GM18517 (cell line): ENCODE measurements at regions not wholly inside any gene's neighbourhood (a gene's known extent, or its start where the extent isn't known, plus 50 kb on each side); places are given as distances from the start of the nearest gene placed in this dataset.

Experiments
- ATAC-seq: cut with Tn5 transposase; IDR thresholded peaks from one replicate; pipeline ENCODE4 v1.9.1; 2021; ENCODE audit warnings: mild to moderate bottlenecking, moderate library complexity; ENCODE audit not compliant: unreplicated experiment

DNA sequence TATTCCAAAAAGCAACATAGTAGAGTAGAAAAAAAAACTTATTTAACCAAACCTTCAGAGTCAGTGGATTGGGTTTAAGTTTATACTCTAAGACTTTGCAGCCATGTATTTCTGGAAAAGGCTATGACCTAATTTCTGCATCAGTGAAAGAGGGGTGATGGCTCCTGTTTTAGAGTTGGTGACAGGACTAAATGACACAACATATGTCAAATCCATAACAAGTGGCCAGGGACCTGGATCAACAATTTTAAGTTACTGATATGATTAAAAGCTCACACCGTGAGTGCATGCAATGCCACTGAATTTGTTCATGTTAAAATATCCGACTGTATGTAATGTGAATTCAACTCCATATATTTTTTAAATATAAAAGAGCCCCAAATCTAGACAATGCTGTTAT lies 390.6 kb downstream of the TNS3 start:
- no peak for ATAC-seq

DNA sequence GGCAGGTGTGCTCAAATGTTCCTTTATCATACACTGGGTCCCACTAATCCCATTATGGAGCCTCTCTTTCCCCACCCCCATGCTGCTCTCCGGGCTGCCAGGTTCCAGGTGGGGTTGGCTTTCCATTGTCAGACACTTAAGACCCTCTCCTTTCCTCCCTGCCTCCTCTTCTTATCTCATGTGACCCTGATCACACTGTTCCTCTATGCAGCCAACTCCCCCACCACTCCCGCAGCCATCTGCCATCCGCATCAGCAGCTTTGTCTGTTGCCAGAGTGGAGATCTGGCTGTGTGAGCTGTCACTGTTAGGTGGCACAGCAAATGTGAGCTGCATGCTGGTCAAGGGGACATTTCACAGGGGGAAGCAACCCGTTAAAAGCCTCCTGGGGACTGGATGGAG lies 391.4 kb downstream of the TNS3 start:
- ATAC-seq, result no peak

GRCh38 chr7:47188653-47189315 lies 393.1 kb downstream of the TNS3 start:
- no peak for ATAC-seq

DNA sequence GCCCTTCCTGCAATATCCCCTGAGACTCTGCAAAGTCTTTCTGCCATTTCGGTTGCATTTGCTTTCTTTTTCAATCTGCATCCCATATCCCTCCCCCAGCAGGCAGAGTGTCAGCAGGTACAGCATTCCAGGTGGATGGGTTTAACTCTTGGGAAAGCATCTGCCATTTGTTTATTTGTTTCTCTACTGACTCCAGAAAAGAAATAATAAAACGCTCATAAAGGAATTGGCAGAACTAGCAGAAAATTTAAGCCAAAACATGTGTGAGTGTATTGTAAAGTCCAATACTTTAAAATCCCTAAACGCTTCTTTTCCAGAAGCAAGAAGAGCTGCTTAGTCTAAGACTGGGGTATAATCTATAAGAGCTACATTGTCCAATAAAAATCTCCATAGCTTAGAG lies 393.8 kb downstream of the TNS3 start:
- ATAC-seq, result no peak

- peak; percentile 98 for ATAC-seq
Observed at GRCh38 chr7:47186316-47186715, 395.6 kb downstream of the TNS3 start.

DNA sequence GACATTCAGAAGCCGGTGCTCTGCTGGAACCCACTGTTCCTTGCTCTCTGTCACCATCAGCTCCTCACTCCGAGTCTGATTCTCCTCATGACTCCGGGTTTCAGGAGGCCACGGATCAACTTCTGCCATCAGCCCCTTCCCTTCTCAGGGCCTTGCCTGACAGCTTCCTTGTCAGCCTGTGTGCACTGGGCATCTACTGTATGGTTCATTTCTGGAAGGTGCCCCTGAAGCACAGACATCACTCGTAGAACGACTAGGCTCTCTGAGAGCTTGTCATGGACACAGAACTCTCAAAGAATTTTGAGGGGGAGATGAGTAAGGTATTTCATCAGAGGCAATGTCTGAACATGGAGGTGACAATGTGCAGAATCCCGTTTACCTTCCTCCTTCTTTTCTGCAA lies 396.1 kb downstream of the TNS3 start:
- ATAC-seq, result no peak

GRCh38 chr7:47185170-47185569 lies 396.7 kb downstream of the TNS3 start:
- ATAC-seq, result no peak

DNA sequence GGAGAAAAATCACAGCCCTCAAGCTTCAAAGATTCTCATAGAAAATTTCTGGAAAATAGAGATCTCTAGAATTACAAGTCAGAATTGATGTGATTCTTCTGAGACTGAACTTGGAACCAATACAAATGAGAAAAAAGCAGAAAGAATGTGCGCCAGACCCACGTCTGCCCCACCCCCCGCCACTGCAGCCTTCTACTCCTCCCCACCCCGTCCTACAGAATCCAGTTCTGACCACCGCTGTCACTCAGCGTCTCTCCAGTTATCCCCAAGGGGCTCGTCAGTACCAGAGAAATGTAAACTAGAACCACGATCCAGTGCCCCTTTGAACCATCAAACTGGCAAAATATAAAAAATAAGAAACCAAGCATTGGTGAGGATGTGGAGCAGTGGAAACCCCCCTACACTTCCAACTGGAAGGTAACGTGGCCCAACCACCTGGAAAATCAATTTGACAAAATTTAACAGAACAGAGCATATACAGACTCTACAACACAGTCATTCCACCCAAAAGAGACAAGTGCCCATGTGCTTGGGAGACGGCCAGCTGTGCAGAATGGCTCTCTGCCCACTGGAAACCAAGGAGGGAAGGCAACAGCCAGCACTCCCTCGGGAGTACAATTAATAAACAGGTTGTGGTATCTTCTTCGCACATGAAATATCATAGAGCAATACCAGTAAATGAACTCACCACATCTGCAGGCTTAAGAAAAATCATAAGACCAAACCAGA lies 397.9 kb downstream of the TNS3 start:
- ATAC-seq, result no peak

DNA sequence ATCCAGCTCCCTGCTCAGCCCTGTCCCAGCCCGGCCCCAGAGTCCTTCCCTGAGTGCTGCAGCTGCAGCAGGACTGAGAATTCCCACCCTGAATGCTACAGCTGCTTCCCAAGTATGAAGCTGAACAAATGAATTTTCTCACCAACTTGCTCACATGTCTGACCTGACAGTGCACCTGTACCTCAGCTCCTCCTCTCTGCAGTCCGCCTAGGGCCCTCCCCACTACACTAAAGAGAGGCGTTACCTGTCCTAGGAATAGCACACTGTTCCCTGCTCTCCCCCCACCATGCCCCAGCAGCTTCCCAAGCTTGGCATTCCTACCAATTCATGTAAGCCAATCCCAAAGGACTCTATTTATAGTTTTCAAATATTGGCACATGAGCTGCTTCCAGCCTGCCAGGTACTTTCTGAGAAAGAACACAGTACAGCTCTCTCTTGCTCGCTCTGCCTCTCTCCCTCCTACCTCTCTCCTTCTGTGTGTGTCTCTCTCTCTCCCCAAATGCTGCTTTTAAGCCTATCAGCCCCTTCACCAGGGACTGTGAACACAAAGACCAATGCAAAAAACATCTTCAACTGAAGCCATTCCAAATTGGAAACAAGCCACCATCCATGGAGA lies 400.1 kb downstream of the TNS3 start:
- ATAC-seq, result no peak

- ATAC-seq, result no peak
Observed at GRCh38 chr7:47180516-47180826, 401.4 kb downstream of the TNS3 start.

- ATAC-seq, result no peak
Observed at GRCh38 chr7:47179812-47180515, 401.9 kb downstream of the TNS3 start.

DNA sequence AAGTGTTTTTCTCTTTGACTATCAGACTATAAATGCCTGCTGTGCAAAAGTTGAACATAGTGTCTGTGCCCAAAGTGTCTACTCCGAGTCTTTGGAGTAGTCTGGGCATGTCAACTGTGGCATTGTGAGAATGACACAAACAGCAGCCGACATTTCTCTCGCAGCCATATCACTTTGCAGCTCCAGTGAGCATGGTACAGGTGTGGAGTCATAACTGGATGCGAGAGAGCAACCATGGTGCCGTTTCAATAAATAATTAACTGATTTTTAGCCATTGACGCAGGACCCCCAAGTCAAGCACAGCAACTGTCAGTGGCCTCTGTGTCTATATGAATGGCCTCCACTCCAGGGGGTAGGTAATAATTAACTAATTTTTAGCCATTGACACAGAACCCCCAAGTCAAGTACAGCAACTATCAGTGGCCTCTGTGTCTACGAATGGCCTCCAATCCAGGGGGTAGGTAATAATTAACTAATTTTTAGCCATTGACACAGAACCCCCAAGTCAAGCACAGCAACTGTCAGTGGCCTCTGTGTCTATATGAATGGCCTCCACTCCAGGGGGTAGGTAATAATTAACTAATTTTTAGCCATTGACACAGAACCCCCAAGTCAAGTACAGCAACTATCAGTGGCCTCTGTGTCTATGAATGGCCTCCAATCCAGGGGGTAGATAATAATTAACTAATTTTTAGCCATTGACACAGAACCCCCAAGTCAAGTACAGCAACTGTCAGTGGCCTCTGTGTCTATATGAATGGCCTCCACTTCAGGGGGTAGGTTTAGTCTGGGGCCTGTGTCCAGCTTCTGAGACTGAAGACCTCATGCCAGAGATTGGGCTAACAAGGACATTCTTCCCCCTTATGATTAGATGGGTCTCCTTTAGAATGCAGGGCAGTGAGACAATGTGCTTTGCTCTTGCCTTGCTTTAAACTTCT lies 409.0 kb downstream of the TNS3 start:
- ATAC-seq, result peak; percentile 86

- no peak for ATAC-seq
Observed at GRCh38 chr7:47170516-47170915, 411.4 kb downstream of the TNS3 start.

- ATAC-seq, result no peak
Observed at GRCh38 chr7:47154791-47155190, 427.1 kb downstream of the TNS3 start.

DNA sequence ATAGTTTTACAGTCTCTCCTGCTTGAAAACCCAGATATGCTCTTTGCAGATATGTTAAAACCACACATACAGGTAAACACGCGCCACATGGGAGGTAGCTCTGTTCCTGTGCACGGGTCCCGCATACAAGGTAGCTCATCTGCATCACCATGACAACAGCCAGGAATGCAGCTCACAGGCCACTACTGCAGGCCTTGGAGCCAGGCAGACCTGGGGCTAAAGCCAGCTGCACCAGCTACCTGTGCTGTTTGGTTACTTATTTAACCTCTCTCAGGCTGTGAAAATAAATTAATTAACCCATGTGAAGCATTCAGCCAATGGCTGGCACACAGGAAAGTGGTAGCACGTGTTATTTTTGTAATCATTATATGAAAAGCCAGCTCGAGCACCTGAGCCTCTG lies 428.3 kb downstream of the TNS3 start:
- ATAC-seq, result no peak

DNA sequence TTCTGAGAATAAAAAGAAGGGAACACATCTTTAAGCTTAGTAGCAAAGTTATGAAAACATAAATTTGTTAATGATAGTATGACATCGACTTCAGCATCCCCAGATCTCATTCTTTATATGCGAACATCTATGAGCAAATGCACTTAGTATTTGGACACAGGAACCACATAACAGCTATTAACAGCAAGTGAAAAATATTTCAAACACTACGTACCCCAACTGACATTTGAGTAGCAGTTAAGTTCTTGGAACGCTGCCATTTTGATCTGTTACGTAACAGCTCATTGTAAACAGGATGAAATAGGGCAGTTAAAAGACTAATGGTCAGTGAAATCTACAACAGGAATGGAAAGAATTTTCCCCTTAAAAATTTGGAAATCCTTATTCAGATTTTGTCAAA lies 428.9 kb downstream of the TNS3 start:
- ATAC-seq, result no peak

- ATAC-seq, result no peak
Observed at GRCh38 chr7:47152307-47152706, 429.6 kb downstream of the TNS3 start.

DNA sequence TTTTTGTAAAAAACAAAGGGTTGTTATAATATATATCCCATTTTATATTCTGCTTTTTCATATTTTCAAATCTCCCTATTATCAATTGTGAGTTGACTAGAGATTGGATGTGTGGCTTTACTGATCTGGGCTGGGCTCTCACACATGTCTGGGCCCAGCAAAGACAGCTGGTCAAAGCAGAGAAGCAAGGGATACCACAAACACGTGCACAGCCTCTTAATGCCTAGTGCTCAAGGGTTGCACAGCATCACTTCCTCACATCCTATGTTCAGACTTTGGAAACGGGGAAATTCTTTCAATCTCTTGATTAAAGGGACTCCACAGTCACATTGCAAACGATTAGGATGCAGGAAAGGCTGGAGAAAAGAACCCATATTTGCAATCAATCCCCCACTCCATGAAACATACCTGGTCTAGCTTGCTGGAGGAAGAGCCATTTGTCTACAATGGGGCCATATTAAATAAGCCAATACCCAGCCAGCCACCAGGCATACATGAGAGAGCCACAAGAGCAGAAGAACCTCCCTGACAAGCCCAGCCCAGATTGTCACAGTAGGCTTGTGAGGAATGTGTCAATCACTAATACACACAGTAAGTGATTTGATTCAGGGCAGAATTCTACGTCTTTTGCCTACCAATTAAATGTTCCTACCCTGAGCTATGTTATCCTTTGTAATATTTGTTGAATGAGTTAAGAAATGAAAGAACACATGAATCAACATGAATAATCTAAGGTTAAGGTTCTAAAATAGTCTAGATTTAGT lies 431.2 kb downstream of the TNS3 start:
- no peak for ATAC-seq

- no peak for ATAC-seq
Observed at GRCh38 chr7:47149971-47150370, 431.9 kb downstream of the TNS3 start.

DNA sequence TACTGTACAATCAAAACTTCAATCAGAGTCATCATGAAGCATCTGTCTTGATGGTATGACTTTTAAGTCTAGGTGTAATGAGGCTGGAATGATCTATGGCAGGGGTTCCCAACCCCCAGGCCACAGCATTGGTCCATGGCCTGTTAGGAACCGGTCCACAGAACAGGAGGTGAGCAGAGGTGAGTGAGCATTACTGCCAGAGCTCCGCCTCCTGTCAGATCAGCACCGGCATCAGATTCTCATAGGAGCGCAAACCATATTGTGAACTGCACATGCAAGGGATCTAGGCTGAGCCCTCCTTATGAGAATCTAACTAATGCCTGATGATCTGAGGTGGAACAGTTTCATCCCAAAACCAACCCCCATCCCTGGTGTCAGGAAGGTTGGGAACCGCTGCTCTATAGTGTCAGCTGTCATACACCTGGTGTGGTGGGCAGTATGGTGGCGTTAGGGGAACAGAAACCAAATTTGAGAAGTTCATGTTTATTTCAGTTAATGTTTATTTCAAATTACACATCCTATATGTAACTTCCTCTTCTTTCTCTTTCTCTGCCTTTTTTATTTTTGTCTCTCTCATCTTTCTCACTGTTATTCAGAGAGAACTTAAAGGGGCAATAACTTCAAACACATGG lies 432.6 kb downstream of the TNS3 start:
- ATAC-seq, result no peak
